Hematopoietic multipotent progenitor cell treated with erythropoietin and hydrocortisone succinate and interleukin-3 and kit ligand, for 15 days (in vitro differentiated cells): ENCODE measurements at regions not wholly inside any gene's neighbourhood (a gene's known extent, or its start where the extent isn't known, plus 50 kb on each side); places are given as distances from the start of the nearest gene placed in this dataset.
"Not testable (repeated sequence)": the region's sequence is repeated elsewhere in the genome, so short reads cannot be mapped to it uniquely, and the experiment has no call there.

Experiments
- DNase-seq: peaks from one replicate; pipeline ENCODE4 v3.0.0-alpha.2; 2015; ENCODE audit warnings: low spot score

DNA sequence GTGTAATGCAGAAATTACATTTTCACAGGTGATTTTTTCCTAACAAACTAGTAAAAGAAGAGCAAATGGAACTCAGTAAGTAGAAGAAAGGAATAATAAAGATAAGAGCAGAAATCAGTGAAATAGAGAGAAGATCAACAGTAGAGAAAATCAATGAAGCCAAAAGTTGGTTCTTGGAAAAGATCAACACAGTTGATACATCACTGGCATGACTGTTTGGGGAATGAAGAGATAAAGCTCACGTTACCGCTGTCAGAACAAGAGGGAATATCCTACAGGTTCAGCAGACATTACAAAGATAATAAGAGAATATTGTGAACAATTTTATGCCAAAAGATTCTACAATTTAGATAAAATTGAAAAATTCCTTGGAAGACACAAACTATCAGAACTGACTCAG lies 146.4 kb downstream of the ACTR3B start:
- no peak for DNase-seq

DNA sequence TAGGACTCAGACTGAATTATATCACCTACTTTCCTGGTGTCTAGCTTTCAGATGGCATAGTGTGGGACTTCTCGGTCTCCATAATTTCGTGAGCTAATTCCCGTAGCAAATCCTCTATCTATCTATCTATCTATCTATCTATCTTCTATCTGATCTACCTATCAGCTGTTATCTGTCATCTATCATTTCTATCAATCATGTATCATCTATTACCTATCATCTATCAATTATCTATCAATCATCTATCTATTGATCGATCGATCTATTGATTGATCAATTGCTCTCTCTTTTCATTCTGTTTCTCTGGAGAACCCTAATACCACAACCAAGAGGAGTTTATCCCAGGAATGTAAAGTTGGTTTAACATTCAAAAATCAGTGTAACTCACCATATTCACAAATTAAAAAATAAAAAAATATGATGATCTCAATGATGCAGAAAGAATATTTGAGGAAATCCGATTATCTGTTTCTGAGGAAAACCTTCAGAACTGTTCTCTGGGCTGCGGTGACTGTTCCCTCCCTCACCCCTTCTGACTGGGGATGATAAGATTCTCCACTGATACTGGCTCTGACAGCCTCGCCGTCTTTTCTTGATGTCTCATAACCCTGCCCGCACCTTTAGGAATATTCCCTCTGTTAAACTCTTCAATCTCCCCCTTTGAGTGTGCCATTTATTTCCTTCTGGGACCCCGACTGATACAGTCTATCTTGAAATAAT lies 147.7 kb downstream of the ACTR3B start:
- no peak for DNase-seq

DNA sequence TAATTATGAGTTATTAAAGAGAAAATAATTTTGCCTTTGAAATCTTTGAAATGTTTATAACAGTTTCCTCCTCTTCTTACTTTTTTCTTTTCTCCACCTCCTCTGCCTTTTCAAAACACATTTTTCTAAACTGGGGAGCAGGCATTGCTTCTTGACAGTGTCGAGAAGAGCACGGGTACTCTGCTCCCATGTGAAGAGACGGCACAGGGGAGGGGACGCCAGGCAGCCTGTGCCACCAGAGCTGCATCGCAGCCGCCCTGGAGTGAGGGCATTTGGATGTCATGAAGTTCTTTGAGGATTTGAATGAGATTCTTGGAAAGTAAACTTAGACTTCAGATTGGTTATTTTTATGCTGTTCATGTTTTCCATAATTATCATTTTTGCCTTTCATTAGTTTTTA lies 149.7 kb downstream of the ACTR3B start:
- no peak for DNase-seq

DNA sequence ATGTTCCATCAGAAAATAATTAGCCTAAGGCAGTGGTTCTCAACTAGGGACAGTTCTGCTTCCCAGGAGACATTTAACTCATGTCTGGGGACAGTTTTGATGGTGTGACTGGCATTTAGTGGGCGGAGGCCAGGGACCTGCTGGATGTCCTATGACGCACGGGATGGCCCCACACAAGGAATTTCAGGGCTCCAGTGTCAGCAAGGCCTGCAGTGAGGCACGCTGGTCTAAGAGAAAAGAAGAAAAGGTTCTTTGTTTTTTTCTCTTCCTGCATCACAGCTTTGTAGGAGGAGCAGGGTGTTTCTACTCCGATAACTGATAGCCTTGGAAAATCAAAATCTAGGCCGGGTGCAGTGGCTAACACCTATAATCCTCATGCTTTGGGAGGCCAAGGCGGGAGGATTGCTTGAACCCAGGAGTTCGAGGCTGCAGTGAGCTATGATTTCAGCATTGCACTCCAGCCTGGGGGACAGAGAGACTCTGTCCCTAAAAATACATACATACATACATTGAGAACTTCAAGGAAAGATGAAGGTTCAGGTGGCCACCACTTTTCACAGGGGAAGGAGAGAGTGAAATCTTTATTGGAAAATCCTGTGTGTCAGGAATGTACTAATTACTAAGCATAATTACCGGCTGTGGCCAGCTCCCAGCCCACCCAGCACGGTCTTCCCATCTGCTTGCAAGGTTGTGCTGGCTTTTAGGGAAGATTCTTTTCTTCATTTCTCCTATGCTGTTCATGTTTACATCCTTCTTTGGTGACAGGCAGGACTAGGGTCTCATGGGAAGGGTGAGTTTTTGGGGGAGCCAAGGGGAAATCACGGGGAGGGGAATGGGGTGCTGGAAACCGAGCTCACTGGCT lies 150.4 kb downstream of the ACTR3B start:
- DNase-seq = no peak

DNA sequence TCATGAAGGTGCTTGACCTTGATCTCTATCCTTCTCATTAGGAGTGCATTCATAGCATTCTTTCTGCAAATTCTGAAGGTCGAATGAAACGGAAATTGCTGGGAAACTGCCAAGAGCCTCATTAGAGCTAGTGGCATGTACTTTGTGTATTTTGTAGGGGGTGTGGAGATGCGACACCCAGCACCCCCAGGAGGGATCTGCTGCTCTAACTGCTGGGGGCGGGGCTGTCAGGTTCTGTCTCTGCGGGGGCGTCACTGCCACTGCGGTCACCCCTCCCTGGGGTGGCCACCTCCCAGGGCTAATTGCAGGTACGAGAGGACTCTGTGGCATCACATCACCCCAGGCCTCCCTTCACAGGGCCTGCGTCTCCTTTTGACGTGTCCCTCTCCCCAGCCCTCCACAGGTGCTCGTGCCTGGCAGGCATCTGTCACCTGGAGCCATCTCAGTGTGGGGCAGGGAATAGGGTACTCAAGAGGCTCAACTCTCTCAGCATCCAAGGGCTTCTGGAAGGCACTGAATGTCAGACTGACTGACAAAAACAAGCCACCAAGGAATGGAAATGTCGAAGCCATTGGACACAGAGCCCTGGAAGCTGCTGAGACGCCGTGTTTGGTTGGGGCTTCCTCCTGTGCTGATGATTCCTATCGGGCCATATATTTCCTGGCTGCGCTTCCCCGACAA lies 151.1 kb downstream of the ACTR3B start:
- no peak for DNase-seq

DNA sequence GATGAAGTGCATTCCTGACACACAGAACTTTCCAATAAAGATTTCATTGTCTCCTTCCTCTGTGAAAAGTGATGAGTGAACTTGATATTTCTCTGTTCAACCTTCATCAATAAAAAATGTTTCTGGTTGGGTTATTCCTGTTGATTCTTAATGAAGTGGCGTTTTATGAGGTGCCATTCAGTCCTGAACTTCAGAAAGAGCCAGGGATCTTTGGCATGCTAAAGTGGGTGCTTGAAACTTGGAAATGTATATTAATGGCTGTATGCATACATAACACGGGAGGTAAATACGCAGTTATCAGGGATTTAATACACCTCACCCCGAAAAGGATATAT lies 151.6 kb downstream of the ACTR3B start:
- no peak for DNase-seq

DNA sequence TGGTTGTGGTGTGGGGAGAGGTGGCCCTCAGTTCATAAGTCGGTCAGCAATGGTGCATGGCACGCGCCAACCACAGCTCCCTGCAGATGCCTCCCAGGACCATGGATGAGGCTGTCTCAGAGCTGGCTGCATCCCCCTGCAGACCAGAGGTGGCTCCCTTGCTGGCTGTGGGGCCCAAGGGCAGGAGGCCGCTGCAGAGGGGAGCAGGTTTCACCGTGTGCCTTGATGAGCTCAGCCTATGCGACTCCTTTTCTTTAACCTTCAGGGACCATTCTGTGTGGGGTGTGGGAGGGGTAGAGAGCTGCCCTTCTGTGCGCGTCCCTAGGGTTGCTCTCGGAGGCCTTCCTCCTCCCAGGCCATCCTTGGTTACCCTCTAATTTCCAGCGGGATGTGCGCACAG lies 152.4 kb downstream of the ACTR3B start:
- DNase-seq = no peak

DNA sequence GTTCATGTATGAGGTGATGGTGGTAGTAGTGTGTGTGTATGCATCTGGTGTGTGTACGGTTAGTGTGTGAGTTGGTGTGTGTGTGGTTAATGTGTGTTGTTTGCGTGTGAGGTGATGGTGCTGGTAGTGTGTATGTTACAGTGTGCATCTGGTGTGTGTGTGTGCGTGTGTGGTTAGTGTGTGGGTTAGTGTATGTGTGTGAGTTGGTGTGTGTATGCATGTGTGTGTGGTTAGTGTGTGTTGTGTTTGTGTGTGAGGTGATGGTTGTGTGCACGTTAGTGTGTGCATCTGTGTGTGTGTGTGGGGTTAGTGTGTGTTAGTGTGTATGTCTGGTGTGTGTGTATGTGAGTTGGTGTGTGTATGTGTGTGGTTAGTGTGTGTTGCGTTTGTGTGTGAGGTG lies 153.0 kb downstream of the ACTR3B start:
- DNase-seq = no peak

DNA sequence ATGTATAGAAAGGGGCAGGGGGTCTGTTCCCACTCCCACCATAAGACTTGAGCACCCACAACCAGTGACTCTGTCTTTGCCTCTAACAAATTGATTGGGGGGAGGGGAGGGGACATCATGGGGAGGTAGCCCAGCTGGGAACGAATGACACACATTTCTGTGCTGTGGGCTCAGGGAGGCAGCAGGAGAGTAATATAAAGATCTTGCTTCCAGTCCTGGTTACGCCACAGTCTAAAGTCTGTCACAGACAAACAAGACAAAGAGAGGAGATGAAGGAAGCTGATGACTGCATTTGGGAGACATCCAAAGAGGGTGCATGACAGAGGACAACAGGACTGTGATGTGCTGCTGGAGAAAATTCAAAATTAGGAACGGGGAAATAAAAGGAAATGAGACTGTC lies 153.9 kb downstream of the ACTR3B start:
- no peak for DNase-seq

DNA sequence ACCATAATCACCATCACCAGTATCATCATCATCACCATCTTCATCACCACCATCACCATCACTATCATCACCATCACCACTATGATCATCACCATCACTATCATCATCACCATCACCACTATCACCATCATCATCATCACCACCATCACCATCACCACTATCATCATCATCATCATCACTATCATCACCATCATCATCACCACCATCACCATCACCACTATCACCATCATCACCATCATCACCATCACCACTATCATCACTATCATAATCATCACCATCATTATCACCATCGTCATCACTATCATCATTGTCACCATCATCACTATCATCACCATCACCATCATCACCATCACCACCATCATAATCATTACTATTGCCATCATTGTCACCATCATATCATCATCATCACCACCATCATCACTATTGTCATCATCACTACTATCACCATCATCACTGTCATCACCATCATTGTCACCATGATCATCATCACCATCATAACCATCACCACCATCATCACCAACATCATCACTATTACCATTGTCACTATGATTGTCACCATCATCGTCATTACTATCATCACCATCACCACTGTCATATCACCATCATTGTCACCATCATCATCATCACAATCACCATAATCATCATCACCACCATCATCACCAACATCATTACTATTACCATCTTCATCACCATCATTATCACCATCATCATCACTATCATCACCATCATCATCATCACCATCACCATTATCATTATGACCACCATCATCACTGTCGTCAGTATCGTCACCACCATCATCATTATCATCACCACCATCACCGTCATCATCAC lies 154.7 kb downstream of the ACTR3B start:
- DNase-seq = no peak

DNA sequence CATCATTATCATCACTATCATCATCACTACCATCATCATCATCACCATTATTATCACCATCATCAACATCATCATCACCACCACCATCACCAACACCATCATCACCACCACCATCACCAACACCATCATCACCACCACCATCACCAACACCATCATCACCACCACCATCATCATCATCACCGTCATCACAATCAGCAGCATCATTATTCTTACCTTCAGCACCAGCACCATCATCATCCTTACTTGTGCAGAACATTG lies 155.2 kb downstream of the ACTR3B start:
- DNase-seq = not testable (repeated sequence)

DNA sequence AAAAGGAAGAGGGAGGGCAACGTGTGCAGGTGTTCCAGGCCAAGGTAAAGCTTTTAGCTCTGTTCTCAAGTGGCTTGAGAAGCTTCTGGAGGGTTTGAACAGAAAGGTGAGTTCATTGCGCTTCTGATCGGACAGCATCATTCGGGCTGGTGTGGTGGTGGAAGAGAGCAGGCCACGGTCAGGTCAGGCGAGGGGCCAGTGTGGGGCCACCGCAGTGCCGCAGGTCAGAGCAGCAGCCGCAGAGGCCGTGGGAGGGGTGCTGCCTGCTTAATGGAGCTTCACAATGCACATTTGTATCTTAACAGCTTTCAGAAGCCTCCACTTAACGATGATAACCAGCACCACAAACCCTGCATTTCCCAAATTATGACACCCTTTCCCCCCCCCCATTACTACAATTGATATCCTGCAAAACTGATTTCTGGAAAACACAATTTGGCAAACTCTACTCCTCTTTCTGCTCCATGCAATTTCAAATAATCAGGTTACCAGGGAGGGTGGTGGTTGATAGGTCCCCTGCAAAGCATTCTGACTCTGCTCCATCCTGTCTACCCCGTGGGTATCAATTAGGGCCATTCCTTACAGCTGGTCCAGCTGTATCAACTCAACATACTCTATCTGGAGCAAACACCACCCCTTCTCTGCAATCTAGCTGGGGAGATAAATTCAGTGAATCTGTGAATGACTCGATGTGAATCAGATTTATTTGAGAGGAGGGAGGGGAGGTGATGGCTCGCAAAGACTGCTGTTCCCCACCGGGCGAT lies 162.9 kb downstream of the ACTR3B start:
- no peak for DNase-seq

DNA sequence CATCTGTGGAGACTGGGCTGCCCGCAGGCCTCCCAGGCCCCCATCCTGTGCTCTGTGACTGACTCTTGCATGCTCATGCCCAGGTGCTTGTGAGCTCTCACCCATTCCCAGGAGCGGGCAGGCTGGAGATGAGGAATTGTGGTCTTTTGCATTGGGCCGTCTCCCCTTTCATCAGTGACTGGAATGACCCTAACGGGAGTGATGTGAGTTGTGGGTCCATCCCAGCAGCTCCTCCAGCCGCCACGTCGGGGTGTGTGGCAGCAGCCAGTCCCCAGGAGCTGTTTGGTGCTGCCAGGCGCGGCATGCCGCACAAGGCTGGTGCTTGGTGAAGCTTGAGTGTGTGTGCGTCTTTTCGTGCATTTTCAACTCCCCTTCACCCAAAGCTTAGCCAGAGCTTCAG lies 164.2 kb downstream of the ACTR3B start:
- no peak for DNase-seq

DNA sequence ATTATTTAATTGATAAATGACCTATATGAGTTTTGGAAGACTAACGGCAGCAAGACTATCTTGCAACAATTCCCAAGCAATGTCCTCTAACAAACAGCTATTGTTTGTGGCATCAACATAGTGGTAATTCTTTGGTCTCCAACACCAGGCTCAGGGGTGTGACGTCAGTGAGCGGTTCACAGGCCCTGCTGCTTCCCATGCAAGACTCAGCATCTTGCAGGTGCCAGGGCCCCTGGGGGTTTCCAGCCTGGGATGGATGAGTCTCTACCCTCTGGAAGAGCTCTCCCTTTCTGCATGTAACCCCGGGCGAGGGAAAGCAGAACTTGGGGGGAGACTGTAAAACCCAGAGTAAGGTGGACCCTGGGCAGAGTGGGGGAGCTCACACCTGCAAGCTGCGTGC lies 164.7 kb downstream of the ACTR3B start:
- DNase-seq = no peak

DNA sequence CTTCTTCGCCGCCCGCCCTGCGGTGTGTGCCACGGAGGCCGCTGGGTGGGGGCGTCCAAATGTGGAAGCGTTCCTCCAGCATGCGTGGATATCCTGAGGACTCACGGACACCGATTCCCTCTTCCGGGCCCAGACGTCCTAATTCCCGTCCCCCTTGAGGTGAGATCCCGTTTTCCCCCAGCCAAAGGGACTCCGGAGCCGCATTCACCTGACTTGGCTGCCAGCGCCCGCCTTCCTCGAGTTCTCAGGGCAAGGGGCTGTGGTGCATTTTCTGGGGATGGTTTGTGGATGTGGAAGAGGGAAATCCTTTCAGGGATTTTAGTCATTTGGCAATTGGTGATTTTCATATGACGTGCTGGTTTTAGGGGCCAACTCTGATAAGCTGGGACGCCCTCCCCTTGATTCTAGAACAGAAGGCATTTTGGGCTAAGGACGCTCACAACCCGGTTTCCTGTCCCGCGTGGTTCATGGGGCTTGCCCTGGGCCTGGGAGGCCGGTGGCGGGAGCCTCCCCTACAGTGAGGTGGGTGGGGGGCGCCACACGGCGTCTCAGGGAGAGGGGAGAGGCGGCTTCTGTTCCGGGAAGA lies 165.4 kb downstream of the ACTR3B start:
- no peak for DNase-seq

DNA sequence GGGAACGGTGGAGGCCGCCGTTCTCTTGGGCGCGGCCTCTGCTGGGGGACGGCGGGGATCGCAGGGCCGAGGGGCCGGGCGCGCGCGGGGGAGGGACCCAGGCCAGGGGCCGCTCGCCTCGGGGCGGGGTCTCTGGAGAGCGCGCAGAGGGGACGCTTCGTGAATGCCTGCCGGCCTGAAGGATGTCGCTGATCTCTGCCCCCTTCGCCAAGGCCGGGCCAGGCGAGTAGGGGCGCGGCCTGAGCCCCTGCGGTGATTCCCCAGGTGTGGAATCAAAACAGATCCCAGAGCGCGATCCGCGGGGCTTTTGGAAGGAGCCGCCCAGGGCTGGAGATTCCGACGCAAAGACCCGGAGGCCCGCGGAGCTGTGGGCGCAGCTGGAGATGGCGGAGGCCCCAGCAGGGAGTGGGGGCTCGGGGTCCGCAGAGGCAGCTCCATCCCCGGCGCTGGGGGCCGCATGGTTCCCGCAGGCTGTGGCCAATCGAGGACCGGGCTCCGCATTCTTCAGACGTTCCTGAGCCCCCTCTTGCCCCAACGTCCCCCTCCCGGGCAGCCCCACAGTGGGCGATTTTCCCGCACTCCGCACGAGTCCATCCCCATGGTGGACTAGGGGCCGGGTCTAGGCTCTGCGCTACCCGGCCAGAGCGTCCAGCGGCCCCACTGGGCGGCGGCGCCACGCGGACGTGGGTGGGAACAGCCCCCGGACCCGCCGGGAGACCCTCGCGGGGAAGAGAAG lies 166.0 kb downstream of the ACTR3B start:
- no peak for DNase-seq

DNA sequence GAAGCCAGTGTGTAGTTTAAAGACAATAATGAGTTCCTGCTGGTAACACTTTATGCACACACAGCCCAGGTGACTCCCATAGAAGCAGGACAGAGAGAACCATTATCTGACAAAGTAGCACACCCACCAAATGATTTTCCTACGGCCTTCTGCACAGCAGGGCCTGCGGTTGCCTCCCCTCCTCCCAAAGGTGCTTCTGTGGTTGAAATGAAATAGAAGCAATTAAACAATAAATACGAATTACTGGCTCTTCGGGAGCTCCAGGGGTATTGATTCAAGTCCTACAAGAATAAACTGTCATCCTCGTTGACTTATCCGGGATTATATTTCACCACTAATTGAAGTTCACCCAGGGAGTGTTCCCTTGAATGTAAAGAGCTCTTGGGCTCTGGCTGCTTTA lies 172.1 kb downstream of the ACTR3B start:
- no peak for DNase-seq

DNA sequence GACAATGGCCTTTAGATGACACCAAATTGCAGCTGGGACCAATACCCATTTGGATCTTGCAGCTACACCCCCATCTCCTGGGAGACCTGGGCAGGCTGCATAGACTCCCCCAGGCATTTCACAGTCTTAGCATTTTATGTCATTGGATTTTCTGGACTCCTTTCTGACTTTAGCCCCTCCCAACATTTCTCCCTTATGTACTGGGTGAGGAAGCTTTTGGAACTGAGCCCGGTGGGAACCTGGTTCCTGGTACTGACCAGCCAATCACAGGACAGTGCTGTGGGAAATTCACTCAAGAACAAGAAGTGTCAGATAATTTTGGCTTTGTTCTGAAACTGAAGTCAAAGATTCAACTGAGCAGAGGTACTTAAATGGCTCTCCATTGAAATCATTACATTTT lies 177.7 kb downstream of the ACTR3B start:
- DNase-seq = no peak

DNA sequence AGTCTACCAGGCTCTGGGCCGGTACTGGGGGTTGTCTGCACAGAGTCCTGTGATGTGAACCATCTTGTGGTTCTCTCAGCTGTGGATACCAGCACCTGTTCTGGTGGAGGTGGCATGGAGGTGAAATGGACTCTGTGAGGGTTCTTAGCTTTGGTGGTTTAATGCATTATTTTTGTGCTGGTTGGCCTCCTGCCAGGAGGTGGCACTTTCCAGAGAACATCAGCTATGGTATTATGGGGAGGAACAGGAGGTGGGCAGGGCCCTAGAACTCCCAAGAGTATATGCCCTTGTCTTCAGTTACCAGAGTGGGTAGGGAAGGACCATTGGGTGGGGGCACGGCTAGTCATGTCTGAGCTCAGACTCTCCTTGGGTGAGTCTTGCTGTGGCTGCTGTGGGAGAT lies 187.1 kb downstream of the ACTR3B start:
- not testable (repeated sequence) for DNase-seq

DNA sequence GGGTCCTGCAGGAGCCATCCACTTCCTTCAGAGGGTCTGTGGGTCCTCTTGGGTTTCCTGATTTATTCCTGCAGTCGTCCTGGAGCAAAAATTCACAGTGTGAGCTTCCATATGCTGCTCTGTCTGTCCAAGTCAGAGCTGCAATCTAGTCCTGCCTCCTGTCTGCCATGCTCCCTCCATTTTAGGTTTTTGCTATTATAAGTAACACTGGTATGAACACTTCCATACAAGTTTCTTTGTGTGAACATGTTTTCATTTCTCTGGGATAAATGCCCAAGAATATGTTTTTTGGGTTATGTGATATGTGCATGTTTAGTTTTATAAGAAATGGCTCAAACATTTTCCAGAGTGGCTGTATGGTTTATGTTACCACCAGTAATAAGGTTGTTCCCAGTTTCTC lies 188.1 kb downstream of the ACTR3B start:
- no peak for DNase-seq

DNA sequence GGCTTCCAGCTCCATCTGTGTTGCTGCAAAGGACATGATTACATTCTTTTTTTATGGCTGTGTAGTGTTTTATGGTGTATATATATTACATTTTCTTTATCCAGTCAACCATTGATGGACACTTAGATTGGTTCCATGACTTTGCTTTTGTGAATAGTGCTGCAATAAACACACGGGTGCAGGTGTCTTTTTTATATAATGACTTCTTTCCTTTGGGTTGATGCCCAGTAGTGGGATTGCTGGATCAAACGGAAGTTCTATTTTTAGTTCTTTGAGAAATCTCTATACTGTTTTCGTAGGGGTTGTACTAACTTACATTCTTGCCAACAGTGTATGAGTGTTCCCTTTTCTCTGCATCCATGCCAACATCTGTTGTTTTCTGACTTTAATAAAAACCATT lies 189.7 kb downstream of the ACTR3B start:
- no peak for DNase-seq
